SK-N-SH treated with all-trans-retinoic acid at 6 μM for 48 hours (cell line): ENCODE measurements at regions not wholly inside any gene's neighbourhood (a gene's known extent, or its start where the extent isn't known, plus 50 kb on each side); places are given as distances from the start of the nearest gene placed in this dataset.

Experiments
- ATAC-seq: fragments of 200-7000 bp; cut with Tn5 transposase; 3 replicates; pipeline ENCODE4 v1.9.1; 2020; ENCODE audit warnings: mild to moderate bottlenecking, moderate library complexity
- ARNTL ChIP-seq: fragments of 450-650 bp; formaldehyde crosslinking; IDR thresholded peaks from 2 replicates; pipeline ENCODE4 v1.5.0; 2020; ENCODE audit warnings: low read depth, mild to moderate bottlenecking, moderate library complexity, borderline replicate concordance
- BACH2 ChIP-seq: fragments of 250-450 bp; sonication (Bioruptor Pico); IDR thresholded peaks from 2 replicates; pipeline ENCODE4 v1.9.0; 2021; ENCODE audit warnings: mild to moderate bottlenecking, borderline replicate concordance
- CREB5 ChIP-seq: fragments of 250-450 bp; sonication (Bioruptor Pico); IDR thresholded peaks from 2 replicates; pipeline ENCODE4 v1.5.1; 2020; ENCODE audit warnings: low read depth, mild to moderate bottlenecking, moderate library complexity
- CSDC2 ChIP-seq: fragments of 250-450 bp; sonication (Bioruptor Pico); IDR thresholded peaks from 2 replicates; pipeline ENCODE4 v1.5.0; 2020; ENCODE audit warnings: mild to moderate bottlenecking, moderate library complexity
- CSRNP3 ChIP-seq: fragments of 250-450 bp; sonication (Bioruptor Pico); IDR thresholded peaks from 2 replicates; pipeline ENCODE4 v1.5.1; 2021; ENCODE audit warnings: mild to moderate bottlenecking, moderate library complexity
- ESRRG ChIP-seq: fragments of 250-450 bp; sonication (Bioruptor Pico); IDR thresholded peaks from 2 replicates; pipeline ENCODE4 v1.6.1; 2021; ENCODE audit warnings: mild to moderate bottlenecking
- ISL1 ChIP-seq: fragments of 250-450 bp; sonication (Bioruptor Pico); IDR thresholded peaks from 2 replicates; pipeline ENCODE4 v2.1.2; 2022; ENCODE audit warnings: mild to moderate bottlenecking, moderate library complexity
- OSR1 ChIP-seq: fragments of 250-450 bp; sonication (Bioruptor Pico); IDR thresholded peaks from 2 replicates; pipeline ENCODE4 v1.8.0; 2022; ENCODE audit warnings: moderate library complexity, mild to moderate bottlenecking, inconsistent platforms
- PATZ1 ChIP-seq: fragments of 250-450 bp; sonication (Bioruptor Pico); IDR thresholded peaks from 2 replicates; pipeline ENCODE4 v1.8.0; 2020; ENCODE audit warnings: mild to moderate bottlenecking, moderate library complexity, borderline replicate concordance
- POU6F1 ChIP-seq: fragments of 250-450 bp; sonication (Bioruptor Pico); IDR thresholded peaks from 2 replicates; pipeline ENCODE4 v1.8.0; 2021; ENCODE audit warnings: low read depth, mild to moderate bottlenecking, moderate library complexity, borderline replicate concordance
- PPARA ChIP-seq: fragments of 250-450 bp; sonication (Bioruptor Pico); IDR thresholded peaks from 2 replicates; pipeline ENCODE4 v1.5.0; 2020; ENCODE audit warnings: mild to moderate bottlenecking, borderline replicate concordance
- RARB ChIP-seq: fragments of 250-450 bp; sonication (Bioruptor Pico); IDR thresholded peaks from 2 replicates; pipeline ENCODE4 v1.8.0; 2021; ENCODE audit warnings: mild to moderate bottlenecking, moderate library complexity
- SNAI2 ChIP-seq: fragments of 250-450 bp; sonication (Bioruptor Pico); IDR thresholded peaks from 2 replicates; pipeline ENCODE4 v1.5.0; 2020; ENCODE audit warnings: mild to moderate bottlenecking, moderate library complexity
- TCF4 ChIP-seq: fragments of 250-450 bp; sonication (Bioruptor Pico); IDR thresholded peaks from 2 replicates; pipeline ENCODE4 v1.8.0; 2021; ENCODE audit warnings: mild to moderate bottlenecking, moderate library complexity, borderline replicate concordance
- TOX ChIP-seq: fragments of 250-450 bp; sonication (Bioruptor Pico); IDR thresholded peaks from 2 replicates; pipeline ENCODE4 v1.8.0; 2021; ENCODE audit warnings: mild to moderate bottlenecking, moderate library complexity, borderline replicate concordance
- TSHZ2 ChIP-seq: fragments of 250-450 bp; sonication (Bioruptor Pico); IDR thresholded peaks from 2 replicates; pipeline ENCODE4 v1.5.0; 2020; ENCODE audit warnings: mild to moderate bottlenecking, moderate library complexity
- ZC3H10 ChIP-seq: fragments of 250-450 bp; sonication (Bioruptor Pico); IDR thresholded peaks from 2 replicates; pipeline ENCODE4 v1.5.1; 2021; ENCODE audit warnings: mild to moderate bottlenecking, moderate library complexity
- ZFP3 ChIP-seq: fragments of 250-450 bp; sonication (Bioruptor Pico); IDR thresholded peaks from 2 replicates; pipeline ENCODE4 v1.5.0; 2020; ENCODE audit warnings: mild to moderate bottlenecking, moderate library complexity
- ZFP30 ChIP-seq: fragments of 450-650 bp; formaldehyde crosslinking; IDR thresholded peaks from 2 replicates; pipeline ENCODE4 v1.5.0; 2022; ENCODE audit warnings: mild to moderate bottlenecking, moderate library complexity
- ZNF565 ChIP-seq: fragments of 450-650 bp; formaldehyde crosslinking; conservative IDR thresholded peaks from 2 replicates; pipeline ENCODE4 v1.5.0; 2020; ENCODE audit warnings: low read depth, mild to moderate bottlenecking, moderate library complexity
- ZNF70 ChIP-seq: fragments of 450-650 bp; formaldehyde crosslinking; IDR thresholded peaks from 2 replicates; pipeline ENCODE4 v1.5.0; 2020; ENCODE audit warnings: mild to moderate bottlenecking, moderate library complexity
- ZNF8 ChIP-seq: fragments of 450-650 bp; formaldehyde crosslinking; IDR thresholded peaks from 2 replicates; pipeline ENCODE4 v1.5.0; 2020; ENCODE audit warnings: mild to moderate bottlenecking, moderate library complexity

- no peak for ATAC-seq
- TF ChIP-seq BACH2 (no peak), ZC3H10 (CRISPR knock-in tag) (no peak), TCF4 (CRISPR knock-in tag) (no peak), TOX (no peak), ZFP3 (CRISPR knock-in tag) (no peak), ISL1 (CRISPR knock-in tag) (no peak), POU6F1 (CRISPR knock-in tag) (no peak), PPARA (CRISPR knock-in tag) (no peak), ZNF70 (CRISPR knock-in tag) (no peak), ZFP30 (no peak), SNAI2 (CRISPR knock-in tag) (no peak), ARNTL (CRISPR knock-in tag) (no peak), ZNF565 (no peak), CREB5 (CRISPR knock-in tag) (no peak), PATZ1 (CRISPR knock-in tag) (no peak), RARB (CRISPR knock-in tag) (no peak), TSHZ2 (CRISPR knock-in tag) (no peak), OSR1 (CRISPR knock-in tag) (no peak), CSRNP3 (CRISPR knock-in tag) (no peak), ESRRG (CRISPR knock-in tag) (no peak)
- TF ChIP-seq, all 23 proteins: peak for 0
Observed at GRCh38 chr20:1818895-1819294, 76.3 kb upstream of the SIRPA start.

GRCh38 chr20:1818247-1818840 is 76.9 kb upstream of the SIRPA start:
- ATAC-seq, result no peak
- TF ChIP-seq CSRNP3 (CRISPR knock-in tag) (no peak), ZFP30 (no peak), ZNF70 (CRISPR knock-in tag) (no peak), ZNF565 (no peak), TCF4 (CRISPR knock-in tag) (no peak), ZFP3 (CRISPR knock-in tag) (no peak), PPARA (CRISPR knock-in tag) (no peak), TSHZ2 (CRISPR knock-in tag) (no peak), RARB (CRISPR knock-in tag) (no peak), ZNF8 (no peak), CSDC2 (CRISPR knock-in tag) (no peak), ZC3H10 (CRISPR knock-in tag) (no peak), POU6F1 (CRISPR knock-in tag) (no peak), ESRRG (CRISPR knock-in tag) (no peak)
